GM23338 (cell line): ENCODE measurements at regions not wholly inside any gene's neighbourhood (a gene's known extent, or its start where the extent isn't known, plus 50 kb on each side); places are given as distances from the start of the nearest gene placed in this dataset.

Experiments
- ATAC-seq: fragments of 200-7000 bp; cut with Tn5 transposase; 3 replicates; pipeline ENCODE4 v1.9.1; 2020
- DNase-seq: peaks from one replicate; pipeline ENCODE4 v3.0.0-alpha.2; 2015; ENCODE audit warnings: low spot score
- H2AFZ ChIP-seq: fragments of 200-600 bp; sonication (generic); 2 replicates; pipeline ENCODE4 v1.8.0; 2016; ENCODE audit warnings: antibody characterized with exemption, mild to moderate bottlenecking, moderate library complexity
- H3F3A ChIP-seq: fragments of 200-600 bp; sonication (generic); replicated peaks from 2 replicates; pipeline ENCODE4 v1.8.0; 2017; ENCODE audit warnings: antibody characterized with exemption, mixed run types, low read depth
- H3K27ac ChIP-seq: fragments of 200-600 bp; sonication (generic); 2 replicates; pipeline ENCODE4 v1.6.1; 2016; ENCODE audit warnings: low read depth
- H3K27me3 ChIP-seq: fragments of 200-600 bp; sonication (generic); 2 replicates; pipeline ENCODE4 v1.8.0; 2016; ENCODE audit warnings: mild to moderate bottlenecking, mixed run types, moderate library complexity; ENCODE audit not compliant: insufficient read depth
- H3K36me3 ChIP-seq: fragments of 200-600 bp; sonication (generic); 2 replicates; pipeline ENCODE4 v1.8.0; 2016; ENCODE audit warnings: mild to moderate bottlenecking; ENCODE audit not compliant: insufficient read depth
- H3K4me1 ChIP-seq: fragments of 200-600 bp; sonication (generic); 2 replicates; pipeline ENCODE4 v1.8.0; 2016; ENCODE audit warnings: mild to moderate bottlenecking, moderate library complexity; ENCODE audit not compliant: insufficient read depth
- H3K4me2 ChIP-seq: fragments of 200-600 bp; sonication (generic); 2 replicates; pipeline ENCODE4 v1.7.1; 2017; ENCODE audit warnings: mixed run types
- H3K4me3 ChIP-seq: fragments of 200-600 bp; sonication (generic); 2 replicates; pipeline ENCODE4 v1.6.1; 2016; ENCODE audit warnings: mixed run types
- H3K79me2 ChIP-seq: fragments of 200-600 bp; sonication (generic); replicated peaks from 2 replicates; pipeline ENCODE4 v1.8.0; 2017; ENCODE audit warnings: mild to moderate bottlenecking; ENCODE audit not compliant: insufficient read depth
- H3K9me2 ChIP-seq: fragments of 200-600 bp; sonication (generic); 2 replicates; pipeline ENCODE4 v1.8.0; 2017; ENCODE audit not compliant: insufficient read depth
- H4K20me1 ChIP-seq: fragments of 200-600 bp; sonication (generic); replicated peaks from 2 replicates; pipeline ENCODE4 v1.8.0; 2017; ENCODE audit warnings: mild to moderate bottlenecking; ENCODE audit not compliant: insufficient read depth
- H3K27ac Mint-ChIP-seq: 2 replicates; pipeline ENCODE4 v1.8.0; 2020; ENCODE audit warnings: inconsistent platforms, mild to moderate bottlenecking, moderate library complexity, mixed read lengths
- H3K27me3 Mint-ChIP-seq: 3 replicates; pipeline ENCODE4 v1.8.0; 2022; ENCODE audit warnings: low read depth, mild to moderate bottlenecking, moderate library complexity, mixed read lengths, inconsistent platforms; ENCODE audit not compliant: insufficient read depth, poor library complexity
- H3K36me3 Mint-ChIP-seq: 3 replicates; pipeline ENCODE4 v1.8.0; 2021; ENCODE audit warnings: low read depth, mild to moderate bottlenecking, inconsistent platforms, moderate library complexity, mixed read lengths
- H3K4me1 Mint-ChIP-seq: 3 replicates; pipeline ENCODE4 v1.8.0; 2020; ENCODE audit warnings: mild to moderate bottlenecking, inconsistent platforms, mixed read lengths
- H3K4me3 Mint-ChIP-seq: 3 replicates; pipeline ENCODE4 v1.8.0; 2021; ENCODE audit warnings: moderate library complexity, mild to moderate bottlenecking, inconsistent platforms, mixed read lengths
- H3K9me3 Mint-ChIP-seq: 3 replicates; pipeline ENCODE4 v1.8.0; 2020; ENCODE audit warnings: moderate library complexity, mild to moderate bottlenecking, inconsistent platforms, mixed read lengths
- CREB1 ChIP-seq: fragments of 250-450 bp; sonication (Bioruptor Pico); IDR thresholded peaks from 2 replicates; pipeline ENCODE4 v1.5.0; 2020; ENCODE audit warnings: low read depth, mild to moderate bottlenecking, moderate library complexity
- EZH2phosphoT487 ChIP-seq: fragments of 200-600 bp; sonication (generic); IDR thresholded peaks from one replicate; pipeline ENCODE4 v1.8.1; 2018; ENCODE audit warnings: antibody characterized with exemption; ENCODE audit not compliant: unreplicated experiment
- NANOG ChIP-seq: IDR thresholded peaks from 2 replicates; pipeline ENCODE4 v1.6.1; 2016; ENCODE audit warnings: antibody characterized with exemption, borderline replicate concordance
- POLR2AphosphoS5 ChIP-seq: IDR thresholded peaks from 2 replicates; pipeline ENCODE4 v1.6.1; 2016; ENCODE audit warnings: antibody characterized with exemption, low read depth
- REST ChIP-seq: IDR thresholded peaks from one replicate; pipeline ENCODE4 v1.6.1; 2018; ENCODE audit warnings: antibody characterized with exemption; ENCODE audit not compliant: unreplicated experiment
- STAT1 ChIP-seq: IDR thresholded peaks from one replicate; pipeline ENCODE4 v1.6.1; 2016; ENCODE audit warnings: antibody characterized with exemption; ENCODE audit not compliant: unreplicated experiment
- ZNF462 ChIP-seq: fragments of 250-450 bp; sonication (Bioruptor Pico); IDR thresholded peaks from 2 replicates; pipeline ENCODE4 v1.5.0; 2020; ENCODE audit warnings: mild to moderate bottlenecking, moderate library complexity

GRCh38 chr9:115482747-115483146 is 364.8 kb upstream of the TNC start:
- H3K79me2 ChIP-seq, result peaks cover 21% of the 10 kb centered on the region
- no peak overlapping the region for H3K27ac ChIP-seq
- peaks cover 51% of the 10 kb centered on the region for H3K4me1 Mint-ChIP-seq
- peaks cover 7% of the 10 kb centered on the region; the same call in 1 of the 2 replicates for H3F3A ChIP-seq
- no peak for ATAC-seq
- no peak for DNase-seq
- peaks cover 56% of the 10 kb centered on the region for H3K36me3 Mint-ChIP-seq
- peaks cover 3% of the 10 kb centered on the region; the same call in 1 of the 2 replicates for H4K20me1 ChIP-seq
- TF ChIP-seq CREB1 (no peak), POLR2AphosphoS5 (no peak), STAT1 (no peak), ZNF462 (CRISPR knock-in tag) (no peak), EZH2phosphoT487 (no peak), REST (no peak), NANOG (no peak)
- H3K4me1 ChIP-seq, result peaks cover 66% of the 10 kb centered on the region
- no peak overlapping the region for H2AFZ ChIP-seq
- no peaks in the 10 kb centered on the region for H3K9me2 ChIP-seq
- H3K27ac Mint-ChIP-seq, result no peak overlapping the region
- H3K27me3 ChIP-seq, result no peaks in the 10 kb centered on the region
- H3K36me3 ChIP-seq, result peaks cover 25% of the 10 kb centered on the region; the same call in 1 of the 2 replicates
- H3K4me3 ChIP-seq, result no peak overlapping the region
- peaks cover 9% of the 10 kb centered on the region for H3K27me3 Mint-ChIP-seq
- H3K9me3 Mint-ChIP-seq, result 0 out of 3 replicates have a peak, but pooled peaks cover 5% of the 10 kb centered on the region
- peak overlapping the region; percentile 23; the same call in 1 of the 2 replicates for H3K4me2 ChIP-seq
- no peak overlapping the region for H3K4me3 Mint-ChIP-seq
